GM21423 (cell line): ENCODE measurements at regions not wholly inside any gene's neighbourhood (a gene's known extent, or its start where the extent isn't known, plus 50 kb on each side); places are given as distances from the start of the nearest gene placed in this dataset.

Experiments
- ATAC-seq: cut with Tn5 transposase; IDR thresholded peaks from one replicate; pipeline ENCODE4 v1.9.1; 2021; ENCODE audit warnings: mild to moderate bottlenecking, moderate library complexity; ENCODE audit not compliant: unreplicated experiment

DNA sequence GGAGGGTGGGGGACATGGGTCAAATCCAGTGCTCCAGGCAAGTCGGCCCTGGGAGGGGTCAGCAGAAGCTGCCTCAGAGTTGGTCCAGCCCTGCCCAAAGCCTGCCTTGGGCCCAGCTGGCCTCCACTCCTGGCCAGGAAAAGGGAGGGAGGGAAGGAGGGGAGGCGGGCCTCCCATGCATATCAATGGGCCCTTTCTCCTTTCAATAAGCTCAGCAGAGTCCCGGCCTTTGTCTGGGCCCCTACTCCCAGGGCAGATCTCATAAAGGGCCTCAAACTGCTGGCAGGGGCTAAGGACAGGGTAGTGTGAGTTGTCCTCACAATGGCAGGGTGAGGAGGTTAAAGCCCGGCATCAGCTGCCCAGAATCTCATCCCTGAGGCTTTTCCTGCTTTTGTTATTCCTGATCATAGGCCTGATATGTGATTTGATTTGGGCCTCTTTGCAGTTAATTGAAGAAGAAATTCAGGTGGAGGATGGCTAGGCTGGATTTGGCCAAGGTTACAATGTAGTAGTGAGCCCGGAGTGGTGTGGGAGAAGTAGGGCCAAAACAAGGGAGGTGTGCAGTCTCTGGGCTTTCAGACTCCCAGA is 121.1 kb upstream of the ATP6AP2 start:
- no peak for ATAC-seq

DNA sequence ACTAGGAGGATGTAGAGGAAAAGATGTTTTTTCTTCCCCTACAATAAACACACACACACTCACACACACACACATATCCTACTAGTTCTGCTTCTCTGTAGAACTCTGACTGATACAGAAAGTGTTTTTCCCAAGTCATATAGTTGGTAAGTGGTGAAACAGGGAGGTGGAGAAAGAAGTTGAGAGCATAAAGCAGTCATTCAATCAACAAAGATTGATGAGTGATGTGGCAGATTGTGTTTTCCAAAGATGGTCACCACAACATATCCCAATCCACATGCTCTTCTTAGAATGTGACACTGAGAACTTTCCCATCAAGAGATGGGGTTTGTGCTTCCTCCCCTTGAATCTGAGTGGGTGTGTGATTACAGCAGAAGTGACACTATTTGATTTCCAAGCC is 123.4 kb upstream of the ATP6AP2 start:
- ATAC-seq = no peak

DNA sequence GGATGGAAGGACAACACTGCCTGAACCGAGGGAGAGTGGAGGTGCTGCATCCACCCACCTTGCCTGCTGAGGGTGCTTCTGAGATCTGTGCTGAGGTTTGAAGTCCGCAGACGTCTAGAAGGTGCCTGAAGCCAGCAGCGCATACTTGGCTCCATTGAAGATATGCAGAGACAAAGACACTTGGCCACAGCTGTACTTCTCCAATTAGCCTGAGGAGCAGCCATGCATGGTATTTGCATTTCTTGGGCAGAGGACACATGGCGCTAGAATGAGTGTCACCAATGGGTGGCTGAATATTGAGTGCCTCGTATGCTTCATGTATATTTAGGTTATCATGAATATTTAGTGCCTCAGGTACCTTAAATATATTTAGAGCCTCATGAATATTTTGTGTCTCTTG is 128.7 kb upstream of the ATP6AP2 start:
- ATAC-seq = no peak

DNA sequence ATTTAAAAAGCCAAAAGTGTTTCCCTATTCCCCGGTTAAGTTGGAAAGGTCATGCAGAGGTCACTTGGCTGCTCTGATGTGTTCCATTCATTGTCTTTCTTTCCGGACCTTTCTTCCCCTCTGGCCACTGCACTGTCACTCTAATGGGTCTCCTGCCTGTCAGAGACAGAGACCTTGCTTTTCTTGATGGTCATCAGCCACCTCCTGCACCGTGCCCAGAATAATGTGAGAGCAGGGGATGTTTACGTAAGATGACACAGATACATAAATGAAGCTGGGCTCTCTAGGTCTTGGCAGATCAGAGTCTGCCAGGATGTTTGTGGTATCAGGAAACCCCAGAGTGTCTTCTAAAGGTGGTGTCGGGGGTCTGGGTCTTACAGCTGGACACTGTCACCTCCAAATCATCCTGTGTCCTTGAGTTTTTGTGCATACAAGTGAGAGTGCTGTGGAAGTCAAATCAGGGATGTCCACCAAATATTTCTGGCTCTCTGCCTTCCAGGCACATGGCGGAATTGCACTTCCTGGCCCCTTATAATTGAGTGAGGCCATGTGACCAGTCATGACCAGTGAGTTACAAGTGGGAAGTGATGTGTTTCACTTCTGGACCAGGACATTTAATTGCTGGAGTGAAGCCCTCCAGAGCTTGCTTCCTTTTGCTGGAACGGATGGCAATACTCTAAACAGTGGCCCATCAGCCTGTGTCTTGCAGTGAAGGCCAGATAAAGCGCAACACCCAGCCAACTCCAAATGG is 130.6 kb upstream of the ATP6AP2 start:
- no peak for ATAC-seq

DNA sequence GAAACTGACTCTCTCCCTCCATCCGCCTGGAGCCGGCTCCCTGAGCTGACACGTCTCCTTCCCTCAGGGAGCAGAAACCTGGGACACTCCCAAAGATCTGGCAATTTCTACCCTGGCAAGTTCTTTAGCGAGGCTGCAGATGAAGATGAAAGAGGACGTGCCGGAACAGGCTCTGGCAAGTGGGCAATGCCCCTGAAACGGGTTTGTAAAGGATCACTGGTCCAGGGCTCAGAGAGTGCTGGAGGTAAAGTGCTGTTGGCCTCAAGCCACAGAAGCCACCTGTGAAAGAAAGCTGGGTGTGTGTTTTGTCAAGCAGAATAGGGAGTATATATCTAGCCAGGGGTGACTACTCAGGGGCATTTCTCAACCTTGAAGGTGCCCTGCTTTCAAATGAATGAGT is 131.4 kb upstream of the ATP6AP2 start:
- no peak for ATAC-seq

DNA sequence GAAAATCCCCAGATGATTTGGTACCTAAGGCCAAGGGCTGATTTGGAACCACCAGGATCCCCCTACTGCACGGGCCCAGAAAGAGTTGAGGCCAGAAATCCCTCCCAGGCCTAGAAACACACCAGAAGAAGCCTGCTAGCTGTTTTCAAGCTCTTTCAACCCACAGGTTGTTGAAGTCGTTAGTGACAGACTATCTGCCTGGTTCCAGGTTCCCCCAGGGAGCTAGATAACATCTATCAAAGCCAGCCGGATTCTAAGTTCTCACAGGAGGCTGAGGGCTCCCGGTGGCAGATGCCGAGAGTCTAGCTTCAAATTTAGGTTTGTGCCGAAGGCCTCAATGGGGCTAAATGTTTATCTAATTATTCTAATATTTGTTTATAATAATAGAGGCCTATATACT is 132.0 kb upstream of the ATP6AP2 start:
- ATAC-seq = no peak

DNA sequence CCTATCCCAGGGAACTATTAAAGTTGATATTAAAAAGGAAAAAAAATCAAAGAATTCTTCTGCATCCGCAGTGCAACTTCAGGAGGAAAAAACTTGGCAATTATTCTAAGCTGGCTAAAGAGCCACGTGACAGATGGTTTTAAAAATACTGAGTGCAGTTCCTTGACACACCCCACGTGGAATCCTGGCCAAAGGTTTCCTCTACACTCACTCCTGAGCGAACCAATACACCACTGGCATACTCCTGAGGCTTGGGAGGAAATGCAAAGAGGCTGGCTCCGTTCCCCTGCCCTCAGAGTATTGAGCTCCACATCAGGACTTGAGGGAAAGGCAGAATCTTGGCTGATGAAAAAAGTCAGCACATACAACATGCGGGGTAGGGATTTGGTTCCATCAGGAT is 133.8 kb upstream of the ATP6AP2 start:
- no peak for ATAC-seq

DNA sequence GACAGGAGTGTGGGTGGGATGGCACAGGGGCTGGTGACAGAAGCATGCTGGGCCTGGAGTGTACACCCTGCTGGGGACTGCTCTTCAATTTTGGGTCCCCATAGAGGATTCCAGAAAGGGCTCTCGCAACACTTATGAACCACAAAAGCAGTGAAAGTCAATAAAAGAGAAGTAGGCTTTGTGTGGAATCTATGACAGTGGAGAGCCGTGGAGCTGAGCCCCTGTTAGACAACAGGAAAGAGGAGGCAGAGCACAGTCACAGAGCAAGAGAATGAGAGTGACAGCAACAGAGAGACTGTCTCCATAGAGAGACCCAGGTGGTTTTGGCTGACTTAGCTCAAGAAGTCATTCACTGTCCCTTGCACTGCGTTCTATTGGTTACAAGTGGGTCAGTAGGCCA is 135.1 kb upstream of the ATP6AP2 start:
- no peak for ATAC-seq

DNA sequence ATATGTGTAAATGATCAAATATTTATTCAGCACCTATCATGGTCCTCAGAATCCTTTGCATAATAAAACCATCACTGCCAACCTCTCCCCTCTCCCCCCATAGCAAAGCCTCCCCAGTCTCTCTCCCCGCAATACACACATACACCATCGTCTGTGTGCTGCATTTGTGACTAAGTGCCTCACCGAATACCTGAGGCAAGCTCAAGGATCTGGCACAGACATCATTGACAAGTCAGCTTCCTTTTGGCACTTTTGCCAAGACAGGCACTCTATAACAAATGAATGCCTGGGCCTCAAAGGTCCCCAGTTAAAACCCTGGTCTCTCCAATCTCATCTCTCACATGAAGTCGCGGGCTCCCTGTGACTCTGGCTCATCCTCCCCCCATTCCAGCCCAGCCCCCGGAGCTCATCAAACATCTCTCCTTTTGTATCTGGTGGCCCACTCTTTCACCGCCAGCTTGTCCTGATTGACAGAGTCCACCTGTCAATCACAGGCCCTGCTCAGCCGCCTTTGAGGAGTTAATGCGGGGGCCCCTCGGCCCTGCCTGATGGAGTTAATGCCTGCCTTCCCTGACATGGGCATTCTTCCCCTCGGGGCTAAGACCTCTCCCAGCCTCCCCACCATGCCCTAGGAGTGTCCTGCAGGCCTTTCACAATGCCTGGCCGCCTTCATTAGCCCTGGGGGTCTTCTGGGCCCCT is 135.8 kb upstream of the ATP6AP2 start:
- ATAC-seq = no peak

DNA sequence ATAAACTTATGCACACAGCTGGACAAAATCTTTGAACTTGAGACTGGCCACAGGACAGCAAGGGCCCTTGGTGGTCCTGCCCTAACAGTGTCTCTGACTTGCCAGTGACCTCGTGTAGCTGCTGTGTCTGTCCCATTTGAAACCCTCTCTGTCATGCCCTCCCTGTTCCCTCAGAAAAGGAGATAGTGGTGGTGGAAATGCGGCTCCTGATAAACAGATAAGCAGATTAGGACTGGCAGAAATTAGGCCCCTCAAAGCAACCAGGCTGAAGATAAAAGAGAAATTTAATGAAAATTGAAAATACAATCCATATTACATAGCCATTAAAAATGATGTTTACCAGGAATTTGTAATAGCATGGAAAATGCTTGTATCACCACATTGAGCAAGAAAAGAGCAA is 136.6 kb upstream of the ATP6AP2 start:
- no peak for ATAC-seq

DNA sequence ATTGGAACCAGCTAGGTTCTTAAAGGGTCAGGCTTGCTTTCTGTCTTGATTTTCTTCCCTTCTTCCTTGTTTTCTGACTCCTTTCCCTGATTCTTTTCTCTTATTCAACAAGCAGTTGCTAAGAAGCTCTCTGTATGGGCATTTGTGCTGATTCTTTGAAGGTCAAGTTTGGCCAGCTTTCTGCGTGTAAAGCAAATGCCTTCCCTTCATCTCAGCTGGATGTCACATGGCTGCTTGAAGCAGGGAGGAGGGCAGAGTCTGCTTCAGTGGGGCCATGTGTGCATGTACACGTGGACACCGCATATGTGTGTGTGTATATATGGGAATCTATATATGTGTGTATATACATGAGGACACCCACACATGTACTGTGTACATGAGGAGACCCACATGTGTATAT is 139.9 kb upstream of the ATP6AP2 start:
- ATAC-seq = no peak

DNA sequence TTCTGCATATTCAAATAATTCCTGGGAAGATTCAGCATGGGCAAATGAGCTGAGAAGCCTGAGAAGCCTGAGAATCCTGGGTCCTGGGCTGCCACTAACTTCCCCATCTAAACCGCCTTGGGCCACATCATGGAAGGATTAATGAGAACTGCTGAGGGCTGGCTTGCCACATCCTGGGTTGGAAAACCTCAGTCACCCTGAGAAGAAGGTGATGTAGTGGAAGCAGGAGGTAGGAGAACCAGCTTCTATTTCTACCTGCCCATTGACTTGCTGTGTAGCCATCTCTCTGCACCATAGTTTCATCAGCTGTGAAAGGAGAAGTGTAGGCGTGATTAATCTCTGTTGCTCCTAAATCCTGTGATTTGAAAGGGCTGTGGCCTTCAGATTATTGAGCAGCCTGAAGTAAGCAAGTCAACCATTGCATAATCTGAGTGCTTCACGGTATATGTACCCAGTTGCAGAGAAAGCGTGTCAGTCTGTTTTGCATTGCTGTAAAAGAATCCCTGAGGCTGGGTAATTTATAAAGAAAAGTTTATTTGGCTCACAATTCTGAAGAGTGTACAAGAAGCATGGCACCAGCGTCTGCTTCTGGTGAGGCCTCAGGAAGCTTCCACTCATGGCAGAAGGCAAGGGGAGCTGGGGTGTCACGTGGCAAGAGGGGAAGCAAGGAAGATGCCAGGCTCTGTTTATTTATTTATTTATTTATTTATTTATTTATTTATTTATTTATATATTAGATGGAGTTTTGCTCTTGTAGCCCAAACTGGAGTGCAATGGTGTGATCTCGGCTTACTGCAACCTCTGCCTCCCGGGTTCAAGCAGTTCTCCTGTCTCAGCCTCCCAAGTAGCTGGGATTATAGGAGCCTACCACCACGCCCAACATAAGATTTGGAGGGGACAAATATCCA is 140.9 kb upstream of the ATP6AP2 start:
- no peak for ATAC-seq

DNA sequence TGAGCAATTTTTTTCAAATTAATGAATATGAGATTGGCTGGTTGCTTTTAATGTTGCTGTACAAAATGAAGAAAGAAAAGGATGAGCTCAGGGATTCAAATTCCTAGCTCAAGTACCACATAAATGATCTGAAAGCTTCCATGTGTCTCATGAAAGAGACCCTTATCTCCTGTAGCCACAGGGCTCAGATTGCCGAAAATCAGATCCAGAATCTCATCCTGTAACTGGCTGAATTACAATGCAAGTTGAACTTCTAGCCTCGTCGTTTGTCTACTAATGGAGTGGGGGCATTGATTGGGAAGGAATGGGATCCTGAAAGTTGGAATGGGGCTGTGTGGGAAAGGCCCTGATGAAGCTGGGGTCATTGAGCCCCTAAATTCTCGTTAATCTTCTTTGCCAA is 143.4 kb upstream of the ATP6AP2 start:
- ATAC-seq = no peak

DNA sequence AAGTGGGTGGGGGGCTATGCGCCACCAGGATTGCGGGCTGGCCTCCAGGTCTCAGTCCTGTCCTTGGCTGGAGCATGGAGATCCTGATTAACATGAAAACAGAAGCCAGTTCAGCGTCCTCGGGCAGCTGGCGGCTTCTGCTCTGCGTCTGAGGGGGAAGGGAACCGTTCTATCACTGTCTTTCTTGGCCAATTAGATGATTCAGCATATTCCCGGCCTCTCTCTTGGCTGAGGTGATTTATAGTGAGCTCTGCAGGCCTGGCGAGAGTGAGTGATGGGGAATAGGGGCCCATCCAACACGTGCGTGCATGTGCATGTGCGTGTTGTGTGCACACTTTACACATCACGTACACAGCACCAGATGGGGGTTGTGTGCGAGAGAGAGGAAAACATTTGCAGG is 145.8 kb upstream of the ATP6AP2 start:
- no peak for ATAC-seq

DNA sequence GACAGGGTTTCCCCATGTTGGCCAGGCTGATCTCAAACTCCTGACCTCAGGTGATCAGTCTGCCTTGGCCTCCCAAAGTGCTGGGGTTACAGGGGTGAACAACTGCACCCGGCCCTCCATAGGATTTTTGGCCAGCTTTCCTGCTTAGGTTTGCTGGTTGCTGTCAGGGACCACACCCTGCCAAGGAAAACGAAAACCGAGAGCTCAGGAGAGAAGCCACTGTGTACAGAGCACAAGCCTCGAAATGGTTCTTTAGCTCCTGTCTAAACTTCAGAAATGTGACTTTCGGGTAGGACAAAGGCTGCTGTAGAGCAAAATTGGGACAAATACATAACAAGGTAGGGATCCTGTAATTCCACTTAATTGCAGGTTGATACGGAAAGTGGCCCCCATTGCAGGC is 146.3 kb upstream of the ATP6AP2 start:
- ATAC-seq = no peak

DNA sequence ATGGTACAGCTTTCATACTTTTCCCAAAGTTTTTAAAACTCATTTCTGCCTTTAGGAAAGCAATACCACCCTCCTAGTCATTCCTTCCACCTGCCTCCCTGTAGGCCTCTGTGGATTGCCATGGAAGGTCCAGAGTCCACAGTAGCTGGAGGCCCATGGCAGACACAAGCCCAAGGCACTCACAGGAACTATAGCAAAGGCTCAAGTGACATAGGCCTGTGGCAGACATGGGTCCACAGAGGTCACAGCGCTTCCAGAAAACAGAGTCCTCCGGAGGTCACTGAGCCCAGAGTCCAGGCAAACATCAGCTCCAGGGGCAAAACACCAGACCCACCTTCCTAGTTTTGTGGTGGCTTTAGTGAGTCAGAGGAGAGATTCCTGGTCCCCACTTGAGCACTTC is 147.6 kb upstream of the ATP6AP2 start:
- no peak for ATAC-seq

DNA sequence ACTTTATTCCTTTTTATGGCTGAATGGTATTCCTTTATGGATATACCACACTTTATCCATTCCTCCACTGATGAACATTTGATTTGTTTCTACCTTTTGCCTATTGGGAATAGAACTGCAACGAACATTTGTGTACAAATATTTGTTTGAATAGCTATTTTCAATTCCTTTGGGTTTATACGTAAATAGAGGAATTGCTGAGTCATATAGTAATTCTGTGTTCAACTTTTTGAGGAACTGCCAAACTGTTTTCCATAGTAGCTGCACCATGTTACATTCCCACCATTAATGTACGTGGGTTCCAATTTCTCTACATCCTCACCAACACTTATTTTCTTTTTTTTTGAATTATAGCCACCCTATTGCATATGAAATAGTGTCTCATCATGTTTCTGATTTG is 156.5 kb upstream of the ATP6AP2 start:
- ATAC-seq = no peak

DNA sequence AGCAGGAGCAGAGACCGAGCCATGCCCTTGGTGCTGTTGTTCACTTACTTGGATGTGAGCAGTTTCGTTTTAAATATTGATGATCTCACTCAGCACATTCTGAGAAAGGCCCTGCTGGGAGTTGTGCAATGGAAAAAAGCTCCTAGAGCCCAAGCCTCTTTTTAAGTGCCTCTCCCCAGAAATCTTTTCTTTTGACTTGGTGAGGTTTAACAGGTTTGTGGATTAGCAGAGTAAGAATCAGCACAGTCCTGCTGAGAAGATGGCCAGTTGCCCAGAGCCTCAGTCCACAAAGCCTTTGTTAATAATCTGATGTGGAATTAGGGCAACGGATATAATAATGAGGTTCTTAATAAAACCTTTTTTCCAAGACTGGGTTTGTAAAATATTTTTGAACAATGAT is 157.5 kb upstream of the ATP6AP2 start:
- ATAC-seq = no peak

DNA sequence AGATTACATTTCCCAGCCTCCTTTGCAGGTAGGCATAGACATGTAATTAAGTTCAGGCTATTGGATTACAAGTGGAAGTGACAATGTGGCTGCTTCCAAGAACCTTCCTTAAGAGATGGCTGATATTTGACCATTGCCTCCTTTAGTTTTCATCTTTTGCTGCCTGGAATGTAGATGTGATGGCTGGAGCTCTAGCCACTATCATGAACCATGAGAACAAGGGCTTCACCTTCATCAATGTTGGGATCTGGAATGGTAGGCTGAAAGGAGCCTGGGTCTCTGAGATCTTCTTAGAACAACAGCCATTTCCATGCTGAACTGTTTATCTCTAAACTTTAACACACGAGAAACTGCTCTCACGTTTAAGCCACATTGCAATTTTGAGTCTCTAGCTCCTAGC is 158.7 kb upstream of the ATP6AP2 start:
- ATAC-seq = no peak

DNA sequence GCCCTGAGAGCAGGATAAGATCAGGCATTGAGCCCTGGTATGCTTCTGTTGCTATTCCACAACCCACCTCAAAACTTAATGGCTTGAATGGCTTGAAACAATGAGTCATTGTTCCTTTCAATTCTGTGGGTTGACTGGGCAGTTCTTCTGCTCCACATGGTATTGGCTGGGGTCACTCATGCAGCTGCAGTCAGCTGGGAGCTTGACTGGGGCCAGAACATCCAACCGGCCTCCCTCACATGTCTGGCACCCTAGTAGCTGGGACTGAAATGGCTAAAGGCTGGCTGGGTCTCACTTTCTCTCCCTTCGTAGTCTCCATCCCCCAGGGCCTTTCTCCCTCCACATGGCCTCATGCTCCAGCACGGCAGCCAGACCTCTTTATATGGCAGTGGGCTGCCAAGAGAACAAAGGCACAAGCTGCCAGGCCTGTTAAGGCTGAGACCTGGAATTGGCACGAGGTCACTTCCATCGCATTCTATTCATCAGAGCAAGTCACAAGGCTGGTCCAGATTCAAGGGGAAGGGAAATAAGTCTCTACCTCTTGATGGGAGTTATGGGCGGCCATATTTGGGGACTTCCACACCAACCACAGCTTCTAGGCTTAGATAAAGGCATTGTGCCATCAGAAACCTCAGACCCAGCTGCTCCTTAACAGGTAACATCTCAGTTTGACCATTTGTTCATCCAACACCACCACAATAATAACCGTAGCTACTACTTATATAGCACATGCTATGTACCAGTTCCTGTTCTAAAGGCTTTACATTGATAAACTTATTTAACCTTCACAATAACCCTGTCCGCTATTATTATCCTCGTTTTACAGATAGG is 159.7 kb upstream of the ATP6AP2 start:
- no peak for ATAC-seq

DNA sequence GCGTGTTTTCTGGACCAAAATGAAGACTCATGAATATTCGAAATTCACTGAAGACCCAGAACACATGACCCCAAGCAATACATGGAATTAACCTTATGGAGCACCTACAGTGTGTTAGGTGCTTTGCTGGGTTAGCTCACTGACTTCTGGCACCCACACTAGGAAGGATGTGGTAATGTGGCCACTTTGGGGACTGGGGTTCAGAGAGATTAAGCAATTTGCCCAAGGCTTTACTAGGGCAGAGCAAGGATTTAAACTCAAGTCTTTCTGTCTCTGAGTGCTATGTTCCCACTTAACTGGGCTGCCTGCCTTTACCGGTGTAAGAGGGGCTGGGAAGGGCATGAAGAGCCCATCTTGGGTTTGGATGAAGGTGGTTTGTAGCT is 162.0 kb upstream of the ATP6AP2 start:
- no peak for ATAC-seq
